ENCODE measurements at regions not wholly inside any gene's neighbourhood (a gene's known extent, or its start where the extent isn't known, plus 50 kb on each side); places are given as distances from the start of the nearest gene placed in this dataset.

DNA sequence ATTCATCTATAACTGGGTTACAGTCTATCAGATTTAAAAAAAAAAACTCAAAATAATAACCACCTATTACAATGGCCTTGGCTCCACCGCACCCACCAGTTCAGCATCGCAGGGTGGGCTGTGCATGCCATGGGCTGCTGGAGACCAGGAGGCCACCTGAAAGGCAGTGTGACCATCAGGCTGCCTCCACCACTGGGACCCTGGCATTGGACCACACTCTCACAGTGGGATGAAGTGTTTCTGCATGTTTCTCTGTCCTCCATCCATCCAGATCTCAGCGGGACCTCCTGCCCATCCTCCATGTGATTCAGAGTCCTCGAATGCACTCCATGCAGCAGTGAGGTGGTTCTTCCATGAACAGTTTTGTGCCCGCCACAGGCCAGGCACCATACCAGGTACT is 206.1 kb upstream of the CST7 start:
- TF ChIP-seq, protein P1, sequence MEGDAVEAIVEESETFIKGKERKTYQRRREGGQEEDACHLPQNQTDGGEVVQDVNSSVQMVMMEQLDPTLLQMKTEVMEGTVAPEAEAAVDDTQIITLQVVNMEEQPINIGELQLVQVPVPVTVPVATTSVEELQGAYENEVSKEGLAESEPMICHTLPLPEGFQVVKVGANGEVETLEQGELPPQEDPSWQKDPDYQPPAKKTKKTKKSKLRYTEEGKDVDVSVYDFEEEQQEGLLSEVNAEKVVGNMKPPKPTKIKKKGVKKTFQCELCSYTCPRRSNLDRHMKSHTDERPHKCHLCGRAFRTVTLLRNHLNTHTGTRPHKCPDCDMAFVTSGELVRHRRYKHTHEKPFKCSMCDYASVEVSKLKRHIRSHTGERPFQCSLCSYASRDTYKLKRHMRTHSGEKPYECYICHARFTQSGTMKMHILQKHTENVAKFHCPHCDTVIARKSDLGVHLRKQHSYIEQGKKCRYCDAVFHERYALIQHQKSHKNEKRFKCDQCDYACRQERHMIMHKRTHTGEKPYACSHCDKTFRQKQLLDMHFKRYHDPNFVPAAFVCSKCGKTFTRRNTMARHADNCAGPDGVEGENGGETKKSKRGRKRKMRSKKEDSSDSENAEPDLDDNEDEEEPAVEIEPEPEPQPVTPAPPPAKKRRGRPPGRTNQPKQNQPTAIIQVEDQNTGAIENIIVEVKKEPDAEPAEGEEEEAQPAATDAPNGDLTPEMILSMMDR (conservative IDR thresholded peaks at IDR 0.05; ENCODE audit: low read length) = no peak
- no peak for TF ChIP-seq EZH2phosphoT487 (IDR thresholded peaks at IDR 0.05; ENCODE audit: borderline replicate concordance)

All from Loucy (cell line).